GM23338 (cell line): ENCODE measurements at regions not wholly inside any gene's neighbourhood (a gene's known extent, or its start where the extent isn't known, plus 50 kb on each side); places are given as distances from the start of the nearest gene placed in this dataset.

Source experiments
- CREB1 ChIP-seq: fragments of 250-450 bp; sonication (Bioruptor Pico); IDR thresholded peaks from 2 replicates; pipeline ENCODE4 v1.5.0; 2020; ENCODE audit warnings: low read depth, mild to moderate bottlenecking, moderate library complexity
- CTCF ChIP-seq, 2 experiments: fragments of 200-600 bp in 1 of 2; sonication (generic) in 1 of 2; conservative IDR thresholded peaks; 2 replicates each; pipeline versions ENCODE4 v1.5.1 to v1.6.1; 2016 to 2017; ENCODE audit warnings: antibody characterized with exemption in 2 of 2, low read depth in 2 of 2, mild to moderate bottlenecking in 2 of 2, moderate library complexity in 1 of 2
- ETS1 ChIP-seq: IDR thresholded peaks from 2 replicates; pipeline ENCODE4 v1.6.1; 2016; ENCODE audit warnings: antibody characterized with exemption
- EZH2 ChIP-seq: fragments of 200-600 bp; sonication (generic); IDR thresholded peaks from one replicate; pipeline ENCODE4 v1.8.0; 2017; ENCODE audit warnings: antibody characterized with exemption, mild to moderate bottlenecking, low read depth; ENCODE audit not compliant: unreplicated experiment
- EZH2phosphoT487 ChIP-seq: fragments of 200-600 bp; sonication (generic); IDR thresholded peaks from one replicate; pipeline ENCODE4 v1.8.1; 2018; ENCODE audit warnings: antibody characterized with exemption; ENCODE audit not compliant: unreplicated experiment
- JUNB ChIP-seq: IDR thresholded peaks from one replicate; pipeline ENCODE4 v1.6.1; 2016; ENCODE audit warnings: antibody characterized with exemption; ENCODE audit not compliant: unreplicated experiment
- NANOG ChIP-seq: IDR thresholded peaks from 2 replicates; pipeline ENCODE4 v1.6.1; 2016; ENCODE audit warnings: antibody characterized with exemption, borderline replicate concordance
- POLR2AphosphoS5 ChIP-seq: IDR thresholded peaks from 2 replicates; pipeline ENCODE4 v1.6.1; 2016; ENCODE audit warnings: antibody characterized with exemption, low read depth
- REST ChIP-seq: IDR thresholded peaks from one replicate; pipeline ENCODE4 v1.6.1; 2018; ENCODE audit warnings: antibody characterized with exemption; ENCODE audit not compliant: unreplicated experiment
- ZNF114 ChIP-seq: fragments of 250-450 bp; sonication (Bioruptor Pico); IDR thresholded peaks from 2 replicates; pipeline ENCODE4 v1.5.0; 2020; ENCODE audit warnings: mild to moderate bottlenecking, moderate library complexity
- ZNF331 ChIP-seq: fragments of 250-450 bp; sonication (Bioruptor Pico); IDR thresholded peaks from 2 replicates; pipeline ENCODE4 v1.5.0; 2020; ENCODE audit warnings: low read depth, mild to moderate bottlenecking, moderate library complexity

GRCh38 chr9:82706786-82707185 lies 356.2 kb downstream of the RASEF start:
- TF ChIP-seq CTCF (conservative IDR thresholded peaks at IDR 0.05; ENCODE audit: low read depth in 2 of 2): no peak
- TF ChIP-seq POLR2AphosphoS5: no peak
- TF ChIP-seq REST: no peak
- TF ChIP-seq JUNB: no peak
- no peak for TF ChIP-seq EZH2
- no peak for TF ChIP-seq ZNF331 (CRISPR knock-in tag)
- no peak for TF ChIP-seq EZH2phosphoT487
- TF ChIP-seq CREB1 (CRISPR knock-in tag): no peak
- no peak for TF ChIP-seq NANOG
- TF ChIP-seq ETS1: no peak
- no peak for TF ChIP-seq ZNF114 (CRISPR knock-in tag)
